Breast epithelium (tissue), 4 donors: ENCODE measurements at regions not wholly inside any gene's neighbourhood (a gene's known extent, or its start where the extent isn't known, plus 50 kb on each side); places are given as distances from the start of the nearest gene placed in this dataset.
"Not testable (repeated sequence)": the region's sequence is repeated elsewhere in the genome, so short reads cannot be mapped to it uniquely, and the experiment has no call there.

Experiments
- DNase-seq, 2 donors: peaks; one replicate each; pipeline ENCODE4 v3.0.0-alpha.2; 2019; ENCODE audit warnings: low spot score in 2 of 2
- H3K27ac ChIP-seq, 2 donors: fragments of 200-600 bp; sonication (generic) in 1 of 2; one replicate each; pipeline ENCODE4 v1.5.1; 2016 to 2019; ENCODE audit warnings: mild to moderate bottlenecking in 1 of 2
- H3K27me3 ChIP-seq, 2 donors: fragments of 200-600 bp; sonication (generic) in 1 of 2; one replicate each; pipeline versions ENCODE4 v1.5.1 to v1.6.0; 2017 to 2019; ENCODE audit warnings: control low read depth in 1 of 2, mild to moderate bottlenecking in 1 of 2
- H3K36me3 ChIP-seq: fragments of 200-600 bp; one replicate; pipeline ENCODE4 v1.5.1; 2019
- H3K4me1 ChIP-seq, 2 donors: fragments of 200-600 bp; sonication (generic); one replicate each; pipeline ENCODE4 v1.5.1; 2016 to 2019; ENCODE audit warnings: control low read depth in 1 of 2
- H3K4me3 ChIP-seq, 3 donors: fragments of 200-600 bp; sonication (generic); 1 replicate in 2 of 3; 2 replicates in 1 of 3; pipeline ENCODE4 v1.5.1; 2016 to 2019; ENCODE audit warnings: mild to moderate bottlenecking in 3 of 3, moderate library complexity in 2 of 3
- H3K9me3 ChIP-seq, 2 donors: fragments of 200-600 bp; sonication (generic) in 1 of 2; one replicate each; pipeline ENCODE4 v1.5.1; 2016 to 2019; ENCODE audit warnings: control low read depth in 1 of 2
- POLR2A ChIP-seq: fragments of 450-650 bp; IDR thresholded peaks from one replicate; pipeline ENCODE4 v1.6.1; 2016; ENCODE audit warnings: antibody characterized with exemption, mild to moderate bottlenecking, moderate library complexity
- POLR2AphosphoS5 ChIP-seq, 3 donors: sonication (generic); formaldehyde crosslinking; IDR thresholded peaks; one replicate each; pipeline ENCODE4 v1.6.1; 2017; ENCODE audit warnings: antibody characterized with exemption in 3 of 3
- intact Hi-C: fragments of 100-400 bp; cut with DNase I; formaldehyde crosslinking; loops from one replicate; pipeline ENCODE4 v1.15.1; 2023; ENCODE audit warnings: low total_unique reads
- TF ChIP-seq, protein P1 (sequence below), 3 donors: fragments of 450-650 bp; IDR thresholded peaks; one replicate each; pipeline ENCODE4 v1.5.1; 2016 to 2017; ENCODE audit warnings: antibody characterized with exemption in 3 of 3, mild to moderate bottlenecking in 3 of 3, moderate library complexity in 3 of 3

DNA sequence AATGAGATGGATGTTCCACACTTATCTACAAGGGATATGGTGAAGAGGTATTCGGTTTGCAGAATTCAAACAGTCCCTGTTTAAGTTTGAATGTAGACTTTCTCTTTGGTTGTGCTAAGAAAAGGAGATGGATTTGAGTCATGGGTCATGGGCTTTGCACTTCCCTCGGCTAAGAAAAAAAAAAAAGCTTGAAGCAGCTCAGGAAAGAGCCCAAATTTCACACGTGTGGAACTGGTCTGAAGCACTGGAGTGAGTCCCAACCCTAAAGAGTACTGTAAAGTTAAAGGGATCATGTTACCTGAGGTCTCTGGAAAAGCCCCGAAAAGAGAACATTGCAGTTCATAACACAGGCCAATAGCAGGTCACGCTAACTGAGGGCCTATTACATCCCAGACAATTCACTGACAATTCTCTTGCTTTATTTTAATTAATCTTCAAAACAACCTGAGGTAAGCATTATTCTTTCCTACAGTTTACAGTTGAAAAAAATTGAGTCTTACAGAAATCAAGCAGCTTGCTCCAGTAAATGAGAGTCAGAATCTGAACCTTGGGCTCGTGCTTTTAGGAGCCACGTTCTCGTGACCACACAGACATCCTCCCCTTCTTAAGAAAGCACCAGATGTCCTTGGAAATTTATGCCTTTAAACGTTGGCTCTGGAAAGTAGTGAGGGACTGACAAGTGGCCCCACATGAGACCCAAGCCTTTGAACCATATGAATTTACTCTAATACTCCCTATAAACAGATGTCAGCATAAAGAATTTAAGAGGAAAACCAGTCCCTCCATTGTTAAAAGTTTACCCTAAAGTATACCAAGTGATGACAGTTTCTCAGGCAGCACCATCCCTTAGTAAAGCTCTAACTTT lies 89.3 kb downstream of the MAD2L1 start:
- no peak overlapping the region for H3K27ac ChIP-seq
- no peaks in the 10 kb centered on the region for H3K9me3 ChIP-seq
- intact Hi-C loops: no loop called here

DNA sequence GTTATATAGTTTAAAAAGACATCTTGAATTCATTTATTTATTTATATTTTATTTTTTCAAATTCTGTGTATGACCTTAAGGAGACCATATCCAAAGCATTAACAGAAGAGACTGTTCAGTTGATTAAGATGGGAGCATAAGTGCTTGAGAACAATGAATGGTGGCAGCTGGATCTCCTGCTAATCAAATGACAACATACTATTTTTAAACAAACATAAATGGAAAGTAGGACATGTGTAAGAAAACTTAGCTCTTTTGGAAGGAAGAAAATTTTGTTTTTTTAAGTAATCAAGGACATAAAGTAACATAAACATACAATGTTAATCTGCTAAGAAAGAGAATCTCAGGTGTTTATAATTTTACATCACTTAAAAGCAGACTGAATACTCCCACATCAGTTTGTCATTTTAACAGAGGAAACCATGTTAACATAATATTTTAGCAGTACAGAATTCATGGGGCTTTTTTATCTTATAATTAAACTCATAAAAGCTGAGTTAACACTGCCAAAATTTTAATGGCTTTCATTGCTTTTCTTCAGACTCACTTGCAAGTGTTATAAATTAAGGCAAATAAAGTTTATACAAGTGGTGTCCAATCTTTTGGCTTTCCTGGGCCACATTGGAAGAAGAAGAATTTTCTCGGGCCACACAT lies 95.1 kb downstream of the MAD2L1 start:
- DNase-seq: no peak
- intact Hi-C loops: no loop called here
- TF ChIP-seq POLR2AphosphoS5 (IDR thresholded peaks at IDR 0.05) (no peak), POLR2A (no peak)
- TF ChIP-seq, protein P1, sequence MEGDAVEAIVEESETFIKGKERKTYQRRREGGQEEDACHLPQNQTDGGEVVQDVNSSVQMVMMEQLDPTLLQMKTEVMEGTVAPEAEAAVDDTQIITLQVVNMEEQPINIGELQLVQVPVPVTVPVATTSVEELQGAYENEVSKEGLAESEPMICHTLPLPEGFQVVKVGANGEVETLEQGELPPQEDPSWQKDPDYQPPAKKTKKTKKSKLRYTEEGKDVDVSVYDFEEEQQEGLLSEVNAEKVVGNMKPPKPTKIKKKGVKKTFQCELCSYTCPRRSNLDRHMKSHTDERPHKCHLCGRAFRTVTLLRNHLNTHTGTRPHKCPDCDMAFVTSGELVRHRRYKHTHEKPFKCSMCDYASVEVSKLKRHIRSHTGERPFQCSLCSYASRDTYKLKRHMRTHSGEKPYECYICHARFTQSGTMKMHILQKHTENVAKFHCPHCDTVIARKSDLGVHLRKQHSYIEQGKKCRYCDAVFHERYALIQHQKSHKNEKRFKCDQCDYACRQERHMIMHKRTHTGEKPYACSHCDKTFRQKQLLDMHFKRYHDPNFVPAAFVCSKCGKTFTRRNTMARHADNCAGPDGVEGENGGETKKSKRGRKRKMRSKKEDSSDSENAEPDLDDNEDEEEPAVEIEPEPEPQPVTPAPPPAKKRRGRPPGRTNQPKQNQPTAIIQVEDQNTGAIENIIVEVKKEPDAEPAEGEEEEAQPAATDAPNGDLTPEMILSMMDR (IDR thresholded peaks at IDR 0.05): no peak
- no peaks in the 10 kb centered on the region for H3K36me3 ChIP-seq
- no peaks in the 10 kb centered on the region for H3K27me3 ChIP-seq
- H3K27ac ChIP-seq: no peak overlapping the region
- no peak overlapping the region for H3K4me3 ChIP-seq
- no peaks in the 10 kb centered on the region for H3K9me3 ChIP-seq
- H3K4me1 ChIP-seq: no peaks in the 10 kb centered on the region

More for the DNA sequence above, 89.3 kb downstream of the MAD2L1 start:
- H3K36me3 ChIP-seq: no peaks in the 10 kb centered on the region
- no peaks in the 10 kb centered on the region for H3K4me1 ChIP-seq
- no peak overlapping the region for H3K4me3 ChIP-seq
- H3K27me3 ChIP-seq: no peaks in the 10 kb centered on the region
- no peak for TF ChIP-seq POLR2A
- TF ChIP-seq POLR2AphosphoS5 (IDR thresholded peaks at IDR 0.05): no peak
- TF ChIP-seq, protein P1 (IDR thresholded peaks at IDR 0.05): no peak
- DNase-seq: no peak

DNA sequence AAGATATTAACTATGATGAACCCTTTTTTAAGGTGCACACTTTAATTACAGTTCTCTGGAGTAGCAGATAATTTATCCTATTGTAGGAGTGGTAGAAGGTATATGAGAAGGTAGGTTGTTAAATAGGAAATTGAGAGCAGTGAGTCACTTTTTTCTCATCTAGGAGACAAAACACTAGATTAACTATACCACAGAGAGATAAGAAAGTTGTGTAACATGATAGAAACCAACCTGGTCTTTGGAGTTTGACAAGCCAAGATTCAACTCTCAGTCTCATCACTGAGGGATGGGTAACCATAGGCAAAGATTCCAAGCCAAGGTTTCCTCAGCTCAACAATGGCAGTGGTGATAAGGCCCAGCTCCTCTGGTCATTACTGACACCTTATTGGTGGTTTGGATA lies 104.0 kb downstream of the MAD2L1 start:
- TF ChIP-seq POLR2AphosphoS5 (IDR thresholded peaks at IDR 0.05): no peak
- intact Hi-C loops: no loop called here

DNA sequence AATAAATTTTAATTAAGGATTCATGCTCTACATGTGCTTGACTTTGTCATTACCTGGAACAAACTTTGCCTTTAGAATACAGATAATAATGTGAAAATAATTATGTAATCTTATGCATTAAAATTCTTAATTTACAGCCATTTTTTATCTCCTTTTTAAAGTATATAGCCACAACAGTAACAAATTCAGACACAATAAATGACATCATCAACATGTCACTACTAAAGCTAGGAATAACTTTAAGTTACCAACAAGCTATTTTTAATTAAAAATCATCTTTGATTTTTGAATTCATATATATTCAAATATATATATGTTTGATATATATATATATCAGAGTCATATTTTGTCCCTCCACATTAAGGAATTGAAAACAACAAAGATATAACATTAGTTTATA lies 107.7 kb downstream of the MAD2L1 start:
- Histone ChIP-seq H3K4me3 (no peak overlapping the region), H3K4me1 (no peaks in the 10 kb centered on the region), H3K27ac (no peak overlapping the region), H3K9me3 (peaks cover 0 to 6% of the 10 kb centered on the region in 2 donors), H3K27me3 (no peaks in the 10 kb centered on the region), H3K36me3 (no peaks in the 10 kb centered on the region)
- no peak for DNase-seq
- no peak for TF ChIP-seq POLR2A
- no peak for TF ChIP-seq POLR2AphosphoS5 (IDR thresholded peaks at IDR 0.05)
- TF ChIP-seq, protein P1 (IDR thresholded peaks at IDR 0.05): no peak
- intact Hi-C loops: no loop called here

More for the DNA sequence above, 104.0 kb downstream of the MAD2L1 start:
- no peaks in the 10 kb centered on the region for H3K9me3 ChIP-seq
- DNase-seq: no peak
- no peak overlapping the region for H3K27ac ChIP-seq
- no peaks in the 10 kb centered on the region for H3K36me3 ChIP-seq
- no peaks in the 10 kb centered on the region for H3K4me1 ChIP-seq
- H3K4me3 ChIP-seq: no peak overlapping the region
- no peaks in the 10 kb centered on the region for H3K27me3 ChIP-seq

DNA sequence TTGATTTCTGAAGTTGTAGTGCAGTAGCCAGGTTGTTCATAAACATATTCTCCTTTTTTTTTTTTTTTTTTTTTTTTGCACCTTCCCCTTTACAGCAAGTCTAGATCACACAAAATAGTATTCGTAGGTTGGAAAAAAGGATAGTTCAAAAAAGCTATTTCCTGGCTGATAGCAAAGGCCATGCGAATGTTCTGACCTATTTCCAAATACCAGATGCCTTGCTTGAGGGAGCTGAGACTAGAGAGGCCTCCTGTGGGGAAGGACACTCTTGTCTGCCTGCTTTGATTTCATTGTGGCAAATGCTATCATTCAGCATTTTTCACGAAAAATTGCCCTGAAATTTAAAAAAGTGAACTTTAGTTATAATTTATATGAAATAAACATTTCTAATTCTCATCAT lies 111.4 kb downstream of the MAD2L1 start:
- Histone ChIP-seq H3K4me3 (no peak overlapping the region), H3K9me3 (peaks cover 0 to 6% of the 10 kb centered on the region in 2 donors), H3K36me3 (no peaks in the 10 kb centered on the region), H3K4me1 (no peaks in the 10 kb centered on the region), H3K27ac (no peak overlapping the region), H3K27me3 (no peaks in the 10 kb centered on the region)
- no peak for TF ChIP-seq POLR2A
- TF ChIP-seq POLR2AphosphoS5 (IDR thresholded peaks at IDR 0.05): no peak
- TF ChIP-seq, protein P1 (IDR thresholded peaks at IDR 0.05): no peak
- intact Hi-C loops: no loop called here
- no peak for DNase-seq

DNA sequence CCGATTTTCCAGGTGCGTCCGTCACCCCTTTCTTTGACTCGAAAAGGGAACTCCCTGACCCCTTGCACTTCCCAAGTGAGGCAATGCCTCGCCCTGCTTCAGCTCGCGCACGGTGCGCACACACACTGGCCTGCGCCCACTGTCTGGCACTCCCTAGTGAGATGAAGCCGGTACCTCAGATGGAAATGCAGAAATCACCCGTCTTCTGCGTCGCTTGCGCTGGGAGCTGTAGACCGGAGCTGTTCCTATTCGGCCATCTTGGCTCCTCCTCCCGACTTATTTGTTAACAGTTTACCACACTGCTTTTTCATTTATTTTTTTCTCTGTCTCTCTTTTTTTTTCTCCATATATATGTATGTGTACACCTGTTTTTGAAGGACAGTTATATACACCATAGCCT lies 112.2 kb downstream of the MAD2L1 start:
- H3K4me1 ChIP-seq, H3K9me3 ChIP-seq, H3K27me3 ChIP-seq, H3K4me3 ChIP-seq, intact Hi-C loops, DNase-seq, H3K27ac ChIP-seq, H3K36me3 ChIP-seq: not testable (repeated sequence)
